NCI-H2081 treated with DMSO at 0.1 percent for 48 hours (cell line): ENCODE measurements at regions not wholly inside any gene's neighbourhood (a gene's known extent, or its start where the extent isn't known, plus 50 kb on each side); places are given as distances from the start of the nearest gene placed in this dataset.

Experiments
- DNase-seq: peaks from one replicate; lab custom pipeline; 2025; lab: John Stamatoyannopoulos, UW

DNA sequence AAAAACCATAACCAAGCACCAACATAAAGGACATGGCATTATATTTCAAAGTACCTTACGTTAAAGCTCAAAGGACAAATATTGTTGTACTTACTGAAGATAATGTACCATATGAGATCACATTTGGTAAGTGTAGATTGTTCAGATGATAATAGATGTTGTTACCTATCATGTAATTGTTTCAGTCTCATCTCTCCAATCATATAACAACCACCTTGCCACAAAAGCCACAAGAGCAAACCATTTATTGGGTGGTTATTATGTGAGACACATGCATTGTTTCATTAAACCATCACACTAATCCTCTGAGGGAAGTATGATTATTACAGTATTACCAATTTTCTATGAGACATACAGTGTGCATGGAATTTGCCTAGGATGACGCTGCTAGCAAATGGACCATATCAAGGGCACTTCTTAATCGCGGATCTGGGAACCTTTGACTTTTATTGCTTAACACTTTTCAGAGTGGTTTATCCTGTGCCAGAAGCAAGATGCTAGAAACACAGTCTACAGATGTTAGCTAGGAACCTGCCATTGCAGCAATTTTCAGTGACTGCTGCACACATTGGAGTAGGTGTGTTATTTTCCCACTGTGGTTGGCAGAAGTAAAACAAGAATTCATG is 149.8 kb upstream of the AKIRIN2 start:
- no peak for DNase-seq

DNA sequence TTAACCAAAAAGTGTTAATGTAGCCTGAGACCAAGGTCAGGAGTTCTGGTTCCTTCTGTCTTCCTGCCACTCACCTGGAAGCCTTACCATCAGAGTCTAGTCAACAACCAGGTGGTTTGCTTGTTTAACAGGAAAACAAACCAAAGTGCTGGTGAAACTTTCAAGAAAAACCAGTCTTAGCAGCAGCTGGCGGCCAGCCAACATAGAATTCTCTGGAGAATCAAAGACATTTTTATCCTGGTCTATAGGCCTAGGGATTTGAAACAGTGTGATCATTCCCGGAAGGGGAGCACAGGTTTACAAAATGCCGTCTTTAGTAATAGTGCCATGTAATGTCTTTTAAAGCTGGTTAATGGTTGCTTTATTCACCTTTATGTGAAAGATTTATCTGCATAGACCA is 146.6 kb upstream of the AKIRIN2 start:
- DNase-seq, result no peak

DNA sequence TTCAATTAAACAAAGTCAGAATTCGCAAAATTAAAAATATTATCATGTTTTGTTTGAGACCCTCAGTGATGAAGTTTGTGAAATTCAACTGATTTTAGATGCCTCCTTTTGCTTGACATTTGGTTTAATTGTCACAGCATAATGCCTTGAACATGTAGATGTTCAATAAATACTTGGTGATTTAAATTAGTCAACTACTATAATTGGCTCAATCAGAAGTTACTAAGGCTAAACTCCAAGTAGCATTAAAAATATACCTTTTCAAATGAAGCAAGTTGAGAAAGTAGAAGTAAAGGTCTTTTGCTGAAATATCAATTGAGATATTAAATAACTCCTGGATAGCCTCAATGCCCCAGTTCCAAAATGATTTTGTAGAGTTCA is 145.8 kb upstream of the AKIRIN2 start:
- no peak for DNase-seq

DNA sequence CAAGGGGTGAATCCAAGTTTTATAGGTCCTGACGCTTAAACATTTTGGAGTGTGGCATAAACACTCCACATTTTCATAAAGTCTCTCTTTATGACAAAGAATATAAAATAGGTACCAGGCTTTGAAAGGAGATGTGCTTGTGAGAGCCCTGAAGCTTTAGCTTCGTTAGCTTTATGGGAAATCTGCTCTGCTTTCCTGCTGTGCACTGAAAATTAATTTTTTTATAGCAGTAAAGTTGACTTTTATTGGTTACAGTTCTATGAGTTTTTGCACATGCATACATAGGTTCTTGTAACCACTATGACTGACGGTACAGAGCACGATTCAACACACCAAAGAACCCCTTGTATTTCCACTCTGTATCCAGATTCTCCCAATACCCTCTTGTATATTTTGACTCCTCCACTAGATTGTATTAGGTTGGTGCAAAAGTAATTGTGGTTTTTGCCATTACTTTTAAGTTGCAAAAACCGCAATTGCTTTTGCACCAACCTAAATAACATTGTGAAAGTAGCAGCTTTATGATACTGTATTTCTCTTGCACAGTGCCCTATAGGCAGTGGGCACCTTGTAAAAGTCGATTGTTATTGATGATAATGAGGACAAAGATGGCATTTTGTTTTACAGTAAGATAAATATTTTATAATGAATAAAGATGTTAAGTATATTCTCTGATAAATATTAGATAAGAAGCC is 145.2 kb upstream of the AKIRIN2 start:
- no peak for DNase-seq

DNA sequence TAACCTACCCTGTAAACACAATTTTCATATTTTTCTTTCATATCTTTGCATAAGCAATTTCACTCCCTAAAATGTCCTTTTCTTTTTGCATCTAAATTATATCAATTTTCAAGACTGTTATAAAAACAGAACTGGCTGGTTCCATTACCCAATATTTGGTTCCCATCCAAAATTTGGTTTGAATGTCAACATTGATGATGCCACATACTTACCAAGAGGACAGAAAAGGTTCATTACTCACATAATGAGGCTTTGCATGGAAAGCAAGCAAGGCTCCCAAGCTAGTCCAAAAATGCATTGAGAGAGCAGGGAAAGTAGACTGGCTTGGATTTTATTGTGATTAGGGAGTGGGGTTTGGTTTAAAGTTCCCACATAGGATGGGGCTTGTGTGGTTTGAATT is 144.4 kb upstream of the AKIRIN2 start:
- no peak for DNase-seq

DNA sequence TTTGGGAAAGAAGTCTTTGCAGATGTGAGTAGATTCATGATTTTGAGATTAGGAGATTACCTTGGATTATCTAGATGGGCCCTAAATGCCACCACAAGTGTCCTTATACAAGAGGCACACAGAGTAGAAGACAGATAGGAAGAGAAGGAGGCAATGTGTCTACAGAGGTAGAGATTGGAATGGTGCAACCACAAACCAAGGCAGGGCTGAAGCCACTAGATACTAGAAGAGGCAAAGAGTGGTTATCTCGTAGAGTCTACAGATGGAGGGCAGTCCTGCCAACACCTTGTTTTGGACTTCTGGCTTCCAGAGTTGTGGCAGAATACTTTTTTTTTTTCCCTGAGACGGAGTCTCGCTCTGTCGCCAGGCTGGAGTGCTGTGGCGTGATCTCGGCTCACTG is 138.3 kb upstream of the AKIRIN2 start:
- DNase-seq, result no peak

DNA sequence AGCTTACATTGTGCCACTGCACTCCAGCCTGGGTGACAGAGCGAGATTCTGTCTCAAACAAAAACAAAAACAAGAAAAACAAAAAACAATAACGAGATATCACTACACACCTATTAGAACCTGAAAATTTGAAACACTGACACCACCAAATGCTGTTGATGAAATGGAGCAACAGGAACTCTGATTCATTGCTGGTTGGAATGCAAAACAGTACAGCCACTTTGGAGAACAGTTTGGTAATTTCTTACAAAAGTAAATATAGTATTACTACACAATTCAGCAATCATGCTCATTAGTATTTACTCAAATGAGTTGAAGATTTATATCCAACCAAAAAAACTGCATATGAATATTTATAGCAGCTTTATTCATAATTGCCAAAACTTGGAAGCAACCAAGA is 135.8 kb upstream of the AKIRIN2 start:
- no peak for DNase-seq

DNA sequence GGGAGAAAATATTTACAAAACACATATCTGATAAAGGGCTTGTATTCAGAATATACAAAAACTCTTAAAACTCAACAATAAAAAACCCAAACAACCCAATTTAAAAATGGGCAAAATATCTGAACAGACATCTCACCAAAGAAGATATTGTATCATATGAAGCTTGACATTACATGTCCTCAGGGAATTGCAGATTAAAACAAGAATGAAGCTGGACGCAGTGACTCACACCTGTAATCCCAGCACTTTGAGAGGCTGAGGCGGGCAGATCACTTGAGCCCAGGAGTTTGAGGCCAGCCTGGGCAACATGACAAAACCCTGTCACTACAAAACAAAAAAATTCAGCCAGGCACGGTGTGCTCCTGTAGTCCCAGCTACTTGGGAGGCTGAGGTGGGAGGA is 135.4 kb upstream of the AKIRIN2 start:
- no peak for DNase-seq

DNA sequence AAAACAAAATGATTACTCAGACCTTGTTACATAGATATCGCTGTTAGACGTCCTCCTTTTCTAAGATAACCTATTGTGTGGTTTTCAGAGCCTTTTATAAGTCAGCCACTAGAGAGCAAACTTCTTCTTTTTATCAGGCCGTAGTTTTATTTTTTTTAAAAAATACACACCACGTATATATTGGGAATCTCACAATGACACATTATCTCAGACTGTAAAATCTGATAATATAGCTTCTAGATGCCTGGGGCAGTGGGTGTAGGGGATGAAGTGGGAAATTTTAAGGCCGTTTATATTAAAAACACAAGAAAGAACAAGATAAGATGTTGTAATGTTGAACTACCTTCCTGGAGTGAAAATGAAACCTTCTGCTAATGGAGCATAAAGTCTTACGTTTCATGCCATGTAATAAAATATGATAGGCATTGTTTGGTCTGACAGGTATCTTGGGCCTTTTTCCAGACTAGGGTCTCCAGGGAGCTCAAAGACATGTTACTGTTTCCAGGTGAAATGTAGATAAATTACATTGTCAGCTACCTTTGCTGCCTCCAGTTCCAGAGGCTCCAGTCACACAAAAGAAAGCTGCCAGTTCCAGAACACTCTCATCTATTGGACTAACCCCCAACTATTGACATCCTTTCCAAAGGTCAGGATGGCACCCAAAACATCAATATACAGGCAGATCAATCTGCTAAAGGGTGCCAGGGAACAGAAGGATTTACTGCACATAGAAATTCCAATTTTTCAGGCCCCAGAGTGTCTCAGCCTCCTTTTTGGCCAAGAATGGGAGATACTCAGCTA is 130.2 kb upstream of the AKIRIN2 start:
- no peak for DNase-seq

DNA sequence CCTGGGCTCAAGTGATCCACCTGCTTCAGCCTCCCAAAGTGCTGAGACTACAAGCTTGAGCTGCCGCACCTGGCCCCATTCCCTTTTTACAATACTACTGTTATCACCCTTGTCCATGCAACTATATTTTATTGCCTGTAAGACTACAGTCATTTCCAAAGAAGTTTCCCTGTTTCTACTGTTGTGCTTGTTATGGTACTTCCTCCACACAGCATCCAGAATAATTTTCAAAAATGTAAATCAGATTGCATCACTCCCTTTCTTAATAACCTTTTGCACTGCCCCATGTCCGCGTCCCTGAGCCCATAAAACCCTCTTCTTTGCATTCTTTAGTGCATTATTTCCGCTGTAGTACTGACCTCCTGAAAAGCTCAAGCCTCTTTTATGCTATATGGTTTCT is 128.9 kb upstream of the AKIRIN2 start:
- no peak for DNase-seq

DNA sequence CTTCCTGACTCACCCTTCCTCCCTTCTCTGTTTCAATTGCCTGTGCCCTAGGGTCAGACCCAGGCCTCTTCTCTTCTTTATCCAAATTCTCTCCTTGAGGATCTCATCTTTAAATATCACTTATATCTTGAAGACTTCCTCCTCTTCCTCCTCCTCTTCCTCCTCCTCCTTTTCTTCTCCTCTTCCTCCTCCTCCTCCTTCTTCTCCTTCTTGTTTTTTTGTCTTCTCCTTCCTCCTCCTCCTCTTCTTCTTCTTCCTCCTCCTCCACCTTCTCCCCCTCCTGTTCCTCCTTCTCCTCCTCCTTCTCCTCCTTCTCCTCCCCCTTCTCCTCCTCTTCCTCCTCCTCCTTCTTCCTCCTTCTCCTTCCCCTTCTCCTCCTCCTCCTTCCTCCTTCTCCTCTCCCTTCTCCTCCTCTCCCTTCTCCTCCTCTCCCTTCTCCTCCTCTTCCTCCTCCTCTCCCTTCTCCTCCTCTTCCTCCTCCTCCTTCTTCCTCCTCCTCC is 127.6 kb upstream of the AKIRIN2 start:
- DNase-seq, result no peak

DNA sequence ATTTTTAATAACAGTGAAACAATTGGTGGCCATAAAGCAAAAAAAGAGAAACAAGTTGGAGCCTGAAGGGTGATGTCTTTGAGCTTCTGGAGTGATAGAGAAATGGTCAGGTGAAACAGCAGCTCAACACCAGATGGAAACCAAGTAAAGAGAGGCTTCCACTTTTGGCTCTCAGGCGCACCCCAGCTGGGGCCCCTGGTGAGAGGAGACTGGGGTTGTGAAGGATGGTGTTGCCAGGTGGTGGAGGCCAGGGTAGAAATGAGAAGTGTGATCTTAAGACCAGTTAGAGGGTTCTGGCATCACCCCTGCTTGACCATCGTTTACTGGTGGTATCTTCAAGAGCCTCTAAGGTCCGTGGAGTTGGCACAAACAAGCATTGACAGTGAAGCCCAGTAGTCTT is 126.0 kb upstream of the AKIRIN2 start:
- DNase-seq, result no peak

DNA sequence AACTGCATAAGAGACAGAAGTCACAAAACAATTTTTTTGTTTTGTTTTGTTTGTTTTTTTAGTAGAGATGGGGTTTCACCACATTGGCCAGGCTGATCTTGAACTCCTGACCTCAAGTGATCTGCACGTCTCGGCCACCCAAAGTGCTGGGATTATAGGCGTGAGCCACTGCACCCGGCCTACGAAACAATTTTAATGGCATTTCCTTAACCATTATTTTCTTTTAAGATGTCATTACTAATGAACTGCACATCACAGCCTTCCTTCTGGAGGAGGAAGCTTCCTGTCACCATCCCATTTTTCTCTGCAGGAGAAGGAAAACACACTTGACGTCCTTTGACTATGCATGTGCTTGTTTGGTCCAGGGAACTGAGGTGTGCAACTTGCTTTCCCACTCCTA is 125.3 kb upstream of the AKIRIN2 start:
- no peak for DNase-seq

DNA sequence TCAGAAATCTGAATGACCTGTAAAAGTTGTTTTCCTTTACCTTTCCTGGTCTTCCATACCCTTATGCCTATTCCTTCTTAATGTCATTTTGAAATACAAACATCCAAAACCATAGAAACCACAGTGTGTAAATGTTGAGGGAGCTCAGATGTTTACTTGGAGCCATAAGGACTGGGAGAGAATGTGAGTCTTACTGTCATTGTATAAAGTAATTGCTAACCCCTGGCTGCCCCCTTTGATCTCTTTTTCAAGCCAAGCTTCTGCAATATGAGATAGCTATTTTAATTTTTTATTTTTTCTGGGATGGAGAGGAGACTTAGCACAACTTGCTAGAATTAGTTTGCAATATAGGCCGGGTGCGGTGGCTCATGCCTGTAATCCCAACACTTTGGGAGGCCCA is 124.4 kb upstream of the AKIRIN2 start:
- no peak for DNase-seq

DNA sequence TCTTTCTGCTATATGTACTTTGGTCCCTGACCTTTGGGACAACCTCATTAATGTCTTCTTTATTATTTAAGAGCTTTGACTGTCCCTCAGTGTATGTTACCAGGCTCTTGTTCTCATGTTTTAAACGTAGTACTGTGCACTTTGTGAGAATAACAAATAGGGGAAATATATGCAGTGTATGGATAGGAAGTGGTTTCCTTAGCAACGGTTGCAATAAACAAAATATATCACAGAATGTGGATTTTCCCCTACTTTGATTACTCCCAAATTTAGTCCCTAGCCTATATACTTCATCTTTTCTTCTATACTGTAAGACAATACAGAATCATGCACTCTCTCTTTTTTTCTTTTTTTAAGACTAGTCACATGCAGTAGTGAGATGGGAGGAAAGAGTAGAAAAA is 123.8 kb upstream of the AKIRIN2 start:
- DNase-seq, result no peak

DNA sequence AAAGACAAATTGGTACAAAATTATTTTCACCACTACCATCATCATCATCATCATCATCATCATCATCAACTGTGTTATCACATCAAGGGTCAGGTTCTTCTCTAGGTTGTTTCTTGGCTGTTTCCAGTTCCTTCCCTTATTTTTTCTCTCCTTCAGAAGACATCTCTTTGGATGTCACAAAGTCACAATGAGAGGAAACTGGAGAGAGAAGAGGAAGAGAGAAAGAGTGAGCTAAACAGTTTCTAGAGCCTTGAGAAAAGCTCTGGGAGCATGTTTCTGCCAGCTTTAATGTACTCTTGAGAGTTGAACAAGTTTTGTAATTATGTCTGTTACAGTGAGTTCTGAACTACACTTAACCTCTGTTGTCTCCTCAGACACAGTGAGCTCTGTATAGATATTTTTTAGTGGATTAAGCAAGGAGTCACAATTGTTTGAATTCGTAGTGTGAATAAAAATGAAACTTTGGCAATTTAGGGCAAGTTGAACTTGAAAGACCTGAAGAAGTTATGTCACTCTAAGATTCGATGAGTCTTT is 123.0 kb upstream of the AKIRIN2 start:
- no peak for DNase-seq

DNA sequence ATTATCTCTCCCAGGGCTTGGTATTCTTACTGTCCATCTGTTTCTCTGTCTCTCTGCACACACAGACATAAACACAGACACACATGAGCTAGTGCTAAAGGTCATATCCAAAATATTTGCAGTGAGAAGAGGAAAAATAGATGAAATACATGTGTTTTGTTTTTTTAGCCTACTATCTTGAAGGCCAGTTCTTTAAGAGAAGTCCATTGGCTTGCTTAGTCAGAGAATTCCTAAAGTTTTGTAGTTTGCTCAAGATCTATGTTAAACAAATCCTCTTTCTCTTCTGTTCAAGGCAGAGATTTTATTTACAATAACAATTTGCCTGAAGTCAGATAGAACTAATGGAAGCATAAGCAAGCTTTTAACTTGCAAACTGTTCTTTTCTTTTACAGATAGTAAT is 120.0 kb upstream of the AKIRIN2 start:
- DNase-seq, result no peak

DNA sequence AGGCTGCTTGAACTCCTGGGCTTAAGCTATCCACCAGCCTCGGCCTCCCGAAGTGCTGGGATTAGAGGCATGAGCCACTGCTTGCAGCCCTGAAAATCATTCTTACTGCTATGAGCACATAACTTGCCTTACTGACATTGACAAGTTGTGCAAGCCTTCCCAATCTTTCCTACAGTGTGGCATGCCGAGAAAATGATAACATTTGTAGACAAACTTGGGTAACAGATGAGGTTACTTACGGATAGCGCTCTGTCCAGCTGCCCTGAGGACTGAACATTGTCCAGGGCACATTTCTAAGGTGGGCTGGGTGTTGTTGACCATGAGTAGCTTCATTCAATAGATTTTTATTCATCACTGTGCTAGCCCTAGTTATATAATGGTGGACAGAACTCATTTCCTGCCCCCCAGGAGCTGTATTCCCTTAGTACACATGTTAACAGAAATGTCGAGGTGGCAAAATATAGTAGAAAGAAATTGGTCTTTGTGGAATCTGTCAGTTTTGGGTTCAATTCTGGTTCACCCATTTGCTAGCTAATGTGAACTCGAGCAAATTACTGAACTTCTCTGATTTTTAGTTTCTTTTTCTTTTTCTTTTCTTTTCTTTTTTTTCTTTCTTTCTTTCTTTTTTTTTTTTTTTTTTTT is 118.4 kb upstream of the AKIRIN2 start:
- no peak for DNase-seq

DNA sequence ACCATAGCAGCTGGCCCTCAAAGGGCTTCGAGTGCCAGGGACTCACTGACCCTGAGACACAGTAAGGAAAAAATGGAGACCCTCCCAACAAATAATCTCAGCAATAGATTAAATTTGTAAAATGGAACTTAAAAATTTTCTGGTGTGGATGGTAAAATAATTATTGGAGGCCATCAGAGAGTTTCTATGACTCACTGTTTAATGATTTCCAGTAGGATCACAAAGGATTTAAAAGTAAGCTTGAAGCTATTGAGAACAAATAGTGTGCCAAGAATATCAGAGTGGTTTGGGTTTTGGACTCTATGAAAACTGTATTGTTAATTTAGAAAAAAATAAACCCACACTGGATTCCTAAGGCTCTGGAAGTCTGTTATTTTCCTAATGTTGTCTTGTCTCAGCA is 115.2 kb upstream of the AKIRIN2 start:
- no peak for DNase-seq

DNA sequence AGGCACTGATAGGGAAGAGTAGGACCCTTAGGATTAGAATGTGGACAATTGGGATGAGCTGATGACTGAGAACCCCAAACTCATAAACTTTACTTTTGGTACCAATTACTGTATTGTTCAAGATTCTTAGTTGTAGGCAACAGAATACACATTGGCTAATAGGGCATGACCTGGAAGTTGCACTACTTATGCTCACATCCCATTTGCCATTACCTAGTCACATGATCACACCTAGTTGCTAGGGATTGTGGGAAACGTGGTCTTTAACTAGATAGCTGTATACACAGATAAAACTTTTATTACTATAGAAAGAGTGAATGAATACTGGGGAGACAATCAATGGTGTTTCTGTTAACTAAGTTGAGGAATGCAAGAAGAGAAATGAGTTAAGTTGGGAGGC is 113.4 kb upstream of the AKIRIN2 start:
- DNase-seq, result no peak

DNA sequence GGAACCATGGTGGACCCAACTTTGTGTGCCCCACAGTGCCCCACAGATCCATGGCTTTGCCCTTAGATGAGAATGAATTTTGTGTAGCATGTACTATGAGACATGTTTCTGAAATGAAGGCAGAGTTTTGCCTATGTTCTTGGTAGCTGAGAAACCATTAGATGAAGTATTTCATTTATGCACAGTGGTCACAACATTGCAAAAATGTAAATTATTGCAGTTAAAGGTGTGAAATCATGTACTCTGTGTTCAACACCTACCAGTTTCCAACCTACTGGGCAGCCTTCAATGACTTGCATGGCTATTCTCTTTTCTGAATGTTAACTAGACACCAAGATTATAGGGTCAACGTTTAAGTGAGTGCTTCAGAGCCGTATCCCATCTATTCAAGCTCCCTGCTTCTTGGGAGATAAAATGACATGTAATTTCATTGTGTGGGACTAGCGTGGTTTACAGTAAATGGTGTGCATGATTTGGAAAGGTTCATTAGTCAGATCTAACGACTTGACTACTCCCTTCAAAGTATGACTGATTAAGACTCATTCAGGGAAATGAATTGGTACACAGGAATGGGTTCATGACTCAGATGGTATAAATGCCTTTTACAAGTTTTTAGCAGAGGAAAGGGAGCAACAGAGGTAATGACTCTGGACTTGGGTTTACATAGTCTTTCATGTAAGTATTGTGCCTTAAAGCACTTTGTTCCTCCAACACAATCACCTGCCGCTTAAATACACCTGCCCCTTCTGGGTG is 106.1 kb upstream of the AKIRIN2 start:
- no peak for DNase-seq

DNA sequence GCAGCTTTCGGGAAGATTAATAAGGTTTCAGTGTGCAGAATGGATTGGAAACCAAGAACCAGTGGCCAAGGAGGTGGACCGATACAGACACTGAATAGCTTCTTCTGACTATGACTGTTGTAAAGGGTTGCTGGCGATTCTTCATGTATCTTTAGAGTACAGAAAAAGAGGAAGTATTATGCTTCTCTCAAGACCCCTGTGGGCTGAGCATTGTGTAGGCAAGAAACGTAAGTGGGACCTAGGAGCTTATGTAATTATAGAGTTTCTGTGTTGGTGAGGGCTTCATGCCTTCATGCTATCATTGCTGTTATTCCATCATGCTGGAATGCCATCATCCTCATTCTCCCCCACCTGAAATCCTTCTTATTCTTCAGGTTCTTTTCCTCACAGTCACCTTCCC is 105.4 kb upstream of the AKIRIN2 start:
- DNase-seq, result no peak
